GM21526 (cell line): ENCODE measurements at regions not wholly inside any gene's neighbourhood (a gene's known extent, or its start where the extent isn't known, plus 50 kb on each side); places are given as distances from the start of the nearest gene placed in this dataset.
"Not testable (repeated sequence)": the region's sequence is repeated elsewhere in the genome, so short reads cannot be mapped to it uniquely, and the experiment has no call there.

ENCODE experiments used
- ATAC-seq: cut with Tn5 transposase; IDR thresholded peaks from one replicate; pipeline ENCODE4 v1.9.1; 2021; ENCODE audit warnings: moderate library complexity; ENCODE audit not compliant: unreplicated experiment, low FRiP score

DNA sequence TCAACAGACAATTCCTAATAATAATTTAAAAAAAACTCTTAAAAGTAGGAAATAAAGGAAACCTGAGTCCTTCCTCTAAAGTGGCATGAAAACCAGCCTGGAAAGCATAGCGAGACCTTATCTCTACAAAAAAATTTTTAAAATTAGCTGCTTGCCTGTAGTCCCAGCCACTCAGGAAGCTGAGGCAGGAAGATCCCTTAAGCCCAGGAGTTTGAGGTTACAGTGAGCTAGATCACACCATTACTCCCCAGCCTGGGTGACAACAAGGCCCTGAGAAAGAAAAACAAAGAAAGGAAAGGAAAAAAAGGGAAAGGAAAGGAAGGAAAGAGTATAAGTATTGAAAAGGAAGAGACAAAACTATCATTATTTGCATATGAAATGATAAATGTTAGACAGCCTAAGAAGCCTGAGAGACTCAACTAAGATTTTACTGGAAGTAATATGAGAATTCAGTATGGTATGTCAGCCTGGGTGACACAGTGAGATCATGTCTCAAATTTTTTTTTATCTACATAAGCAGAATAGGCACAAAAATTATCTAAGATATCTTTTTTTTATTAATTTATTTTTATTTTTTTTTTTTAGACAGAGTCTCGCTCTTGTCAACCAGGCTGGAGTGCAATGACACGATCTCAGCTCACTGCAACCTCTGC, 113.0 kb downstream of the GOSR1 start:
- ATAC-seq, result no peak

DNA sequence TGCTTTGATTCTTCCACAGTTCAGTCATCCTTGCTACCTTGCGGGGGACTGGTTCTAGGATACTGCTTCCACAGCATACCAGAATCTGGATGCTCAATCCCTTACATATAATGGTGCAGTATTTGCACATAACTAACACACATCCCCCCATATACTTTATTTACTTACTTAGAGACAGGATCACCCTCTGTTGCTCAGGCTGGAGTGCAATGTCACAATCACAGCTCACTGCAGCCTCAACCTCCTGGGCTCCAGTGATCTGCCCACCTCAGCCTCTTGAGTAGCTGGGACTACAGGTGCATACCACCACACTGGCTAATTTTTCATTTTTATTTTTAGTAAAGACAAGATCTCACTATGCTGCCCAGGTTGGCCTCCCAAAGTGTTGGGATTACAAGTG, 112.2 kb downstream of the GOSR1 start:
- ATAC-seq, result no peak

GRCh38 chr17:30588798-30589247, 111.6 kb downstream of the GOSR1 start:
- ATAC-seq, result no peak

DNA sequence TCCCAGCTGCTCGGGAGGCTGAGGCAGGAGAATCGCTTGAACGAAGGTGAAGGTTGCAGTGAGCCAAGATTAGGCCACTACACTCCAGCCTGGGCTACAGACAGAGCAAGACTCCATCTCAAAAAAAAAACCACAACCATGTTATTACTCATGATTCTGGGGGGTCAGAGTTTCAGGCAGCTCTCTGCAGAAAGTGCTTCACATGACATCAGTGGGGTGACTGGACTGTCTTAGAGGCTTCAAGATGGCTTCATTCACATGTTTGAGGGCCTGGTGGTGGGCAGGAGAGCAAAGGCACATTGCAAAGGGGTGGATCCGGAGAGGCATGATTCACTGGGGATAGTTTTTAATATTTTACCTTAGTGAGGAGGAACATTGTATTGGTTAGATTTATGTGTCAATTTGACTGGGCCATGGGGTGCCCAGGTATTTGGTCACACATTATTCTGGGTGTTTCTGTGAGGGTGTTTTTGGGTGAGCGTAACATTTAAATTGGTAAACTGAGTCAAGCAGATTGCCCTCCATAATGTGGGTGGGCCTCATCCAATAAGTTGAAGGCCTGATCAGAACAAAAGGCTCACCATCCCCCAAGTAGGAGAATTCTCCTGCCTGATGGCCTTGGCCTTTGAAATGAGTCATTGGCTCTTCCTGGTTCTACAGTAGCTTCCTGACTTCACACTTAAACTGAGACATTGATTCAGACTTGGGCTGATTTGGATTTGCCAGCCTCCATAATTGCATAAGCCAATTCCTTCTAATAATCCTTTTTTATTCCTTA, 109.8 kb downstream of the GOSR1 start:
- no peak for ATAC-seq

DNA sequence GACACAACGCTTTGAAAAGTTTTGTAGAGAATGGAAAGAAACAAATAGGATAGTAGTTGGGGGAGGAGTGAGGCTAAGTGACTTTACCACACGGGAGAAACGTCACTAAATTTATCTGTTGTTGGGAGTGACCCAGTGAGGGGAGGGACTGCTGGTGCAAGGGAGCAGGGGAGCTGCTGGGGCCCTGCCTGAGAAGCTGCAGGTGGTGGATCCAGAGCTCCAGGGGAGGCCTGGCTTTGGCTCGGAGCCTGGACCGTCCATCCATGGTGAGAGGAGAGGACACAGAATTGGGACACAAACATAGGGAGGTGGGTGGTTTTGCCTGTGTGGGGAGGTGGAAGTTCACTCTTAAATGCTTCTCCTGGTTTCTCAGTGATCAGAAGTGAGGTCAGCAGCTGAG, 107.6 kb downstream of the GOSR1 start:
- no peak for ATAC-seq

GRCh38 chr17:30580916-30581315, 103.7 kb downstream of the GOSR1 start:
- ATAC-seq, result no peak

- ATAC-seq, result no peak
These were observed 102.6 kb downstream of the GOSR1 start for GRCh38 chr17:30579610-30580315.

DNA sequence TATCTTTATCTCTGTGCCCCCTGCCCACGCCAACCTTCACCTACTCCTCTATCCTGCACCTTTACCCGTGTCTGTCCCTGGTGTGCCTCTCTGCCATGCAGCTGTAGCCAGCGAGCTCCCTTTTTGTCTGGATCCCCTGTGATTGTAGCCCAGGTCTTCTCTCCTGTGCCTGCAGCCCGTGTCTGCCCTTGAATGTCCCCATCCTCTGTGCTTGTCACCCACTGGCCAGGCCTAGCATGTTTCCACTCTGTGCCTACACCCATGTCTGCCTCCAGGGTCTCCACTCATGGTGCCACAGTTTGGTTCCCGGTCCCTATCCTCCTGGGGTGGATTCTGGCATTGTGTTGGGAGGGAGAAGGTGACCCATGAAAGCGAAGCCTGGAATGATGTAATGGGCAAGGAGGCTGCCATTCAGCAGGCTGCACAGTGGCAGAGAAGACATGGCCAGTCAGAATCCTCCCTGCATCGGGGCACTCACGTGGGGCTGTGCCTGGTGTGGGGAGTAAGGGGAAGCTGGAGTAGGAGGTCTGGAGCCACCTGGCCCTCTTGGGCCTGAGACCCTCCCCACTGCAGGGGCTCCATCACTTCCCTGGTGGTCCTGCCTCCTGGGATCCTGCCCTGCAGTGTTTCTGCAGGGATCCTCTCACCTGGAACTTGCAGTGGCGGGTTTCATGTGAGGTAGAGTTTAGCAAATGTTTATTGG, 101.0 kb downstream of the GOSR1 start:
- not testable (repeated sequence) for ATAC-seq
